Esophagus squamous epithelium (tissue), 4 donors: ENCODE measurements at regions not wholly inside any gene's neighbourhood (a gene's known extent, or its start where the extent isn't known, plus 50 kb on each side); places are given as distances from the start of the nearest gene placed in this dataset.

Source experiments
- POLR2A ChIP-seq, 4 donors: fragments of 450-650 bp; IDR thresholded peaks; one replicate each; pipeline ENCODE4 v1.6.1; 2017; ENCODE audit warnings: antibody characterized with exemption in 4 of 4, mild to moderate bottlenecking in 4 of 4, moderate library complexity in 3 of 4
- TF ChIP-seq, protein P1 (sequence below), 6 experiments: fragments of 450-650 bp in 4 of 6; fragments of 200-600 bp in 2 of 6; sonication (generic) in 2 of 6; IDR thresholded peaks; one replicate each; pipeline ENCODE4 v1.5.1; 2016 to 2019; ENCODE audit warnings: antibody characterized with exemption in 6 of 6, mild to moderate bottlenecking in 4 of 6, moderate library complexity in 4 of 6

DNA sequence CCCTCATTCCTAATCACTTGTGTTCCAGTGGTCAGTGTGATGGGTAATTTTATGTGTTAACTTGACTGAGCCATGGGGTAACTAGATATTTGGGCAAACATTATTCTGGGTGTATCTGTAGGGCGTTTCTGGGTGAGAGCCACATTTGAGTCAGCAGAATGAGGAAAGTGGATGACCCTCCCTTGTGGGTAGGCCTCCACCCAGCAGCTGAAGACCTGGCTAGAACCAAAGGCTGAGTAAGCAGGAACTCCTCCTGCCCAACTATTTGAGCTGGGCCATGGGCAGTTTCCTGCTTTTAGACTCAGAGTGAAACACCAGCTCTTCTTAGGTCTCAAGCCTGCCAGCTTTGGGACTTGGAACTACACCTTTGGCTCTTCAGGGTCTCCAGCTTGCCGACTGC, 141.8 kb downstream of the ACKR3 start:
- TF ChIP-seq, protein P1, sequence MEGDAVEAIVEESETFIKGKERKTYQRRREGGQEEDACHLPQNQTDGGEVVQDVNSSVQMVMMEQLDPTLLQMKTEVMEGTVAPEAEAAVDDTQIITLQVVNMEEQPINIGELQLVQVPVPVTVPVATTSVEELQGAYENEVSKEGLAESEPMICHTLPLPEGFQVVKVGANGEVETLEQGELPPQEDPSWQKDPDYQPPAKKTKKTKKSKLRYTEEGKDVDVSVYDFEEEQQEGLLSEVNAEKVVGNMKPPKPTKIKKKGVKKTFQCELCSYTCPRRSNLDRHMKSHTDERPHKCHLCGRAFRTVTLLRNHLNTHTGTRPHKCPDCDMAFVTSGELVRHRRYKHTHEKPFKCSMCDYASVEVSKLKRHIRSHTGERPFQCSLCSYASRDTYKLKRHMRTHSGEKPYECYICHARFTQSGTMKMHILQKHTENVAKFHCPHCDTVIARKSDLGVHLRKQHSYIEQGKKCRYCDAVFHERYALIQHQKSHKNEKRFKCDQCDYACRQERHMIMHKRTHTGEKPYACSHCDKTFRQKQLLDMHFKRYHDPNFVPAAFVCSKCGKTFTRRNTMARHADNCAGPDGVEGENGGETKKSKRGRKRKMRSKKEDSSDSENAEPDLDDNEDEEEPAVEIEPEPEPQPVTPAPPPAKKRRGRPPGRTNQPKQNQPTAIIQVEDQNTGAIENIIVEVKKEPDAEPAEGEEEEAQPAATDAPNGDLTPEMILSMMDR (IDR thresholded peaks at IDR 0.05) = no peak
- TF ChIP-seq POLR2A (IDR thresholded peaks at IDR 0.05) = no peak
